Hematopoietic multipotent progenitor cell treated with erythropoietin and hydrocortisone succinate and interleukin-3 and kit ligand, for 4 days (in vitro differentiated cells): ENCODE measurements at regions not wholly inside any gene's neighbourhood (a gene's known extent, or its start where the extent isn't known, plus 50 kb on each side); places are given as distances from the start of the nearest gene placed in this dataset.

ENCODE experiments used
- DNase-seq: peaks from one replicate; pipeline ENCODE4 v3.0.0-alpha.2; 2015

DNA sequence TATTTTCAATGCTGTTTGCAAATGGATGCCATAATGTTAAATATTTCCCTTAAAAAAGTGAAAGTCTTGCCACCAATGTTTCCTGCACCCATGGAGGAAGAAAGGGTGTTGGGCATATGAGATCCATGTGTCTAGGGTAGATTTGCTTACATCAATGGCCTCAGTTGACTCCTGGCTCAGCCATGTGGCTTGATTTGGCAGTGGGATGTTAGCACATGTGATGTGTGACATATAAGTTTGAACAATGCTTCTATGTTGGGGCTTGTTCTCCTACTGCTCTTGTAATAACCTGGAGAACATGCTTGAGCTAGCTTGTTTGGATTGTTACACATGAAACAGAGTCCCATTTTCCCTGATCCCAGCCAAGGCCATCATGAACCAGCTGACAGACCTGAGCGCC, 187.6 kb downstream of the SCP2D1 start:
- no peak for DNase-seq

DNA sequence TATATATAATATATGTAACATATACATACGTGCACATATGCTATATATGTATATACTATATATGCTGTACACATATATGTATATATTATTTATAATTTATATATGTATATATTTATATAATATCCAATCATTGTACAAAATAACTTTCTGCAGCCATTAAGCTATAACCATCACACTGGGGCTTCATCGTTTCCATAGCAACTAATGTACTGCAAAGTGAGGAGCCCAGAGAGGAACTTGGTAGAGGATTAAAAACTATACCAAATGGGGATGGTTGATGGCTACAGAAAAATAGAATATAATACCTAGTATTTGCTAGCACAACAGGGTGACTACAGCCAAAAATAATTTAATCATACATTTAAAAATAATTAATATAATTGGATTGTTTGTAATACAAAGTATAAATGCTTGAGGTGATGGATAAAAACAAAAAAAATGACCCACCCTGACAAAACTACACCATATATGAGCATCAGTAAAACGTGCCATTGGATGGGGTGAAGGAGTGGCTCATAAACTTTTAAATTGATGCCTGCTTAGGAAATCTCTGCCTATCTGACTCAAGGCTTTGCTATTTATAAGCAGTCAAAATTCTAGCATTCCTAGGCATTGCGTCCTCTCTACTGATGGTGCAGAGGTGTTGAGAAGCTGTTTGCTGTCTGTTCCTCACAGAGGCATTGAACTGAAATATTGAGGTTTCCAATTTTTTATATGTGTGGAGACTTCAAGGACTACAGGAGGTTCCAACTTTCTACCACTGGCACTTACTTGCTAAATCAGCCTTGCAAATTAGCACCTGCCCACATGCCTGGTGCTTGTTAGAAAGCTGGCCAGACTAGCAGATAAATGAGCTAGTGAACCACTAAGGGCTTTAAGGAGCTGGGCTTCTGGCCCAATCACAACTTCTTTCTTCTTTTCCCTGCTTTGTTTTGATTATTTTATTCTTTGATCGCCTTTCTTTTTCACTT, 190.1 kb downstream of the SCP2D1 start:
- DNase-seq = no peak

DNA sequence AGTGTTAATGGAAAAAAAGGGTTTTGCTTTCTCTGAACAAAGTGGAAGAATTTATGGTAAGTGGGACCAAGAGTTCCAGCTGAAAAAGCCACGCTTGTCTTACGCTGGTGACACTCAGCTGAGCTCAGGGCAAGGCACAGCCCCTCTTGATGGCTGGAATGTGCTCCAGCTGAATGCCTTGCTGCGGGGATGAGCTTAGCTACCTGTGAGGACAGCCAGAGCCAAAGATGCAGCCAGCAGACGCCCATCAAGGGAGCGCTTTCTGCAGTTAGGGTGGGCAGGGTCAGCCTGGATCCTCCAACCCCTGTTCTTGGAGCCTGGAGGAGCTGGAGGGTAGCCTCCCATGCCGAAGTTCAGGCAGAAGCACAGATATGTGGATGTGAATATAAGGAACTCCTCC, 191.4 kb downstream of the SCP2D1 start:
- no peak for DNase-seq

DNA sequence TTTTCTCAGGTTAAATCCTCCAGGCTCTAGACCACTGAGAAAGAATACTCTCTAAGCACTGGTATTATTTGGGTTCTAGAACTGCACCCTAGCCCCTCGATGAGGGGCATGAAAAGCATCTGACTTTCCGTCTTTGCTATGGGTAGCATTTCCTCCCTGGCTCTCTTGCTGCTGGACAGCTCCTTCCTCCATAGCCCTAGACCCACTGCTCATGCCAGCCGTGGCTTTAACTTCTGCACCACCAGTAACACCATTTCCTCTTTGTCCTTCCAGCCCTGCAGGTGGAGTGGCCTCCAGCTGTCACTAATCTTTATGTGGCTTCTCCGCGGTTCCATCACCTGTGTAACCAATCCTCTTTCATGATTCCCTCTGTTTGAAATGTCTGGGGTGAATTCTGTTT, 194.9 kb downstream of the SCP2D1 start:
- DNase-seq = peak; percentile 8

DNA sequence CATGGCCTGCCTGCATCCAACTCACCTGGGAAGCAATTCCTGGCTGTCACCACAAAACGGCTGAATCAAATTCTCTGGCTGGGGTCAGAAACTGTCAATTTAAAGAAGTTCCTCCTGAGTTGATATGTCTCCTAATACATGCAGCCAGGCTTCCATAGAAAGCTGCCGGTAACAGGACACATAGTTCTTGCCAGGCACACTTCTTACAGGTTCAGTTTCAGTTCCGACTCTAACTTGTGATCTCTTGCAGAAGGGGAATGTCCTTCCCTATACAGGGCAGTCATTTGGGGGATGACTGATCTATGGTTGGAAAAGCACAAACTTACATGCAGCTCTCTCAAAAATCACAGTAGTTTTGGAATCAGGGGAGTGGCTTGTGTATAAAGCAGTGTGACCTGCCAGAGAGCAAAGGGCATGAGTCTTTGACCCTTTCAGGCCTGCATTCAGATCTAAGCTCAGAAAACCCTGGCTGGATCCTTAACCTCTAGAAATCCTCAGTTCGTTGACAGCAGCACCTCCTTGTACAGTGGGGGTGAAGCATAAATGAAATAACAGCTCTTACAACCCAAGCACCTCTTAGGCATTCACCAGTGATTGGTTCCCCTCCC, 195.6 kb downstream of the SCP2D1 start:
- no peak for DNase-seq

DNA sequence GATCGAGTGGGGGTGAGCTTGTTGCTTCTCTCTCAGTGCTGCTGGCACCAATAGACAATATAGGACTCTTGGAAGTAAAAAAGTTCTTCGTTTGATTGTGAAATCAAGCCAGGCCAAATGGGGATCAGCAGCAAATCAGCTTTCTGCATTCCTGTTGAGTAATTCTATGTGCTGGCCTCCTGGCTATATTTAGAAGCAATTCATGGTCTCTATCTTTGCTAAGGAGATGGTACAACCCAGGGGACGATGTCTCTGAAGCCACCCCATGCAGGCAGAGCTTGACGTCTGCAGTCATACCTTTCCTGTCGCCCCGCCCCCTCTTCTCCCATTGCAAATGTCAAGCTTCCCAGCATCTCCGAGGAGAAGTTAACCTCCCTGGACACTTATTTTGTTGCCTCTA, 199.1 kb downstream of the SCP2D1 start:
- peak; percentile 3 for DNase-seq

DNA sequence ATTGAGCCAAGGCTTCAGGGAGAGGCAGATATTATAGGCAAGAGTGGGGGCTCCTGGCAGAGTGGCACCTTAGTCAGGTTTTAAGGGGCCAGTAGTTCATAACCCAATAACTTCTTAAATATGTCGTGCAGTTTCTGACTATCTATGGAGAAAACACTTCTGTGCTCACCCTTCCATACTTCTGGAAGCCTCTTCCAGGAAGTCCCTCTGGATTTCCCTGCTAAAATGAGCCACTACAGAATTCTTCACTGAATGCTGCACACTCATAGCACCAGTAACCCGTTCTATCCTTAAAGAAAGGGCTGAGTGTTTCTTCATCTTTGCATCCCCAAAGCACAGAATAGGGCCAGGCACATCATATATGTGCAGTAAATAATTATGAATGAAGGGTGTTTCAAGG, 198.5 kb upstream of the SLC24A3 start:
- no peak for DNase-seq

DNA sequence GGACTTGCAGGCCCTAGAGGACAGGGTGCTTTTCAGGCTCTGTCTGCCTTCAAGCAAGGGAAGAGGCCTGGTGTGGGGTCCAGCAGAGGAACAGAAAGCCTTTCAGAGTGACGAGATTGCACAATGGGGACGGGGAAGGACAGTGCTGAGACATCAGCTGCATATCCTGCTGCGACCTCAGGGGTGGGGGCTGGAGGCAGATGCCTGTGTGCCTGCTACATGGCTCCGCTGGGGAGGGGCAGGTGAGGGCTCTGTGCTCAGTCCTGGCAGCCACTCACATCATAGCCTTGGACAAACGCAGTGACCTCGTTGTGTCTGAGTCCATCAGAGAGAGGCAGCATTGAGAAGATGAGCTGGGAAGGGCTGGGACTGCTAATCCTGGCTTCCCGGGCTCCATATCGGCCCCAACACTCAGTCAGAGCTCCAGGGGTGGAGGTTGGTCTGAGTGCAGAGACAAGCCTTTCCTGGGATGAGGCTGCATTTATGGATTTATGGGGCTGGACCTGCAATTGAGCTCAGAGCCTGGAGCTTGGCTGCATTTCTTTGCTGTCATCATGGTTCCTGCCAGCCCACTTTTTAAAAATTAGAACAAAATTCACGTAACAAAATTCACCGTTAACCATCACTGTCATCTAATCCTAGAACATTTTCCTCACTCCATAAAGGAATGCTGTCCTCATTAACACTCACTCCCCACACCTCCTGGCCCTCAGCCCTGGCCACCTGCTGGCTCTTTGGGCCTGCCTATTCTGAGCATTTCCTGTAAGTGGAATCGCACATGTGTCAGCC, 196.9 kb upstream of the SLC24A3 start:
- peak; percentile 6 for DNase-seq

DNA sequence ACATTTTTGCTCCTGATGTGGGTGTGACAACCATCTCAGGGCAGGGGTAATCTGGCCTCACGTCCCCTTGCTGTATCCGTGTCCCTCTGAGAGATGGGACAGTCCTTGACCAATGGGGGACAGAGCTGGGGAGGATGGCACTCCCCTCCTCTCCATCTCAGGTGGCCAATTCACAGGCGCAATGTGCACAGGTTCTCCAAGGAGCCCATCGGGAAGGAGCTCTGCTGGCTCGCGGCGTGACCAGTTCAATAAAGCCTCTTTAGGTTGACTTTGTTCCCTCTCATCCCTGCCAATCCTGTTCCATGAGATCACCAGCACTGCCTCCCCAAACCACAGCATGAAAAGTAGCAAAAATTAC, 196.3 kb upstream of the SLC24A3 start:
- no peak for DNase-seq

DNA sequence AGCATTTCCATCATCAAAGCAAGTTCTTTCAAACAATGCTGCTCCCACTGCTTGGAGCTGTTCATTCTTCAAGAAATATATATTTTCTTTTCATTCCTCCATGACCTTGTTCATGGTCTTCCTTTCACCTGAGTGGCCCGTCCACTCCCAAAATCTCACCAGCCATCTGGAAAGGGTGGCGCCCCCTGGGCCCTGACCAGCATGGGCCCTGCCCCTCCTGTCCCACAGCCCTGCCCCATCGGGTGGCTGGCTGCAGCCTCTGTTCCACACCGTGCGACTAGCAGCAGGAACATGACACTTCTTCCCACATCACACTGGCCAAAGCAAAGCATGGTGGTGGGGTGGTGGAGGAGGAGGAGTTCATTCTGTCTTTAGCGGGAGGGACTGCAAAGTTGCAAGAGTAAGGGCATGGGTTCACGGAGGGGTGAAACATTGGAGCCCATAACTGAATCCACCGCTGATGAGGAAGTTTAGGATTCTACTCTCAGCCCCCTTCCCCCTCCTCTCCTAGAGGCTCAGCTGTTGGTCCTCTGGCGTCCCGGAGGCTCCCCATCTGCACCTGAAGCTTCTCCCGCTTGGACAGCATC, 195.2 kb upstream of the SLC24A3 start:
- DNase-seq = no peak

DNA sequence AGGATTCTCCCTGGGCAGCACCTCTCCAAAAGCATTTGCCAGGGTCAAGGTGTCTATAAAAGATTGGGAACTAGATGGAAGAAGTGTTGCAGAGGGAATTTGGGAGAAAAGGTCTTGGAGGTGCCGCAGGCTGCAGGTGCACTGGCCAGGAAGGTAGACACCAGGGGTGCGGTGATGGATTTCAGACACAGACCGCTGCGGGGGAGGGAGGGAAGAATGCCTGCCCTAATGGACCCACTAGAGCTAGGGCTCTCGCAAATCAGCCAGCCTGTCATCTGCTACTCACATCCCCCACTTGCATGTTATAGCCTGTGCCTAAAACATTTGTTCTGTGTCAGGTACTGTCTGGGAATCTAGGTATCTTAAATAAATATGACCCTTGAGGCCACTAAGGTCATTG, 193.6 kb upstream of the SLC24A3 start:
- DNase-seq = no peak

DNA sequence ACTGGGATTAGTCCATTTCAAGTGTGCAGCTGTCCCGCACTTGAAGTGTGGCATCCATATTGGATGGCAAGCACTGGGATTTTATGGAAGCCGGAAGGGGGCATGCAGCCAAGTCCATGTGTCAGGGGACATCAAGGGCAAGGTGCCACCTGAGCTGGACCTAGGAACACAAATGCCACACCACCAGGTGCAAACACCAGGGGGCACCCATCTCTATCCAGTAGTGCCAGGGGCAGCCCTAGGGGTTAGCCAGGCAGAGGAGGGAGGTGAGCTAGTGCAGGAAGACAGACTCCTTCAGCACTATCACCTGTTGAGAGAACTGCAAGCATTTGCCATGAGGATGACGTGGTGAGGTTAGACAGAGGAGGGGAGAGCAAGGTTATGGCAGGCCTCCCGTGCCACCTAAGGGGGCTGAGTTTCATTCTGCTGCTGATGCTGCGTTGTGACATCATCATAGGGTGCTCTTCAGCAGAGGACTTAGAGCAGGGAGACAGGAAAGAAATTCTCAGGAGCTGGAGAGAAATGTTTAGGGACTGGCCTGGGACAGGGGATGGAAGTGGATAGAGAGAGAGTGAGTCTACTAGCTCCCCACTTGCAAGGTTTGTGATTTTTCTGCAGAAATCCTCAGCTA, 192.6 kb upstream of the SLC24A3 start:
- DNase-seq = no peak

DNA sequence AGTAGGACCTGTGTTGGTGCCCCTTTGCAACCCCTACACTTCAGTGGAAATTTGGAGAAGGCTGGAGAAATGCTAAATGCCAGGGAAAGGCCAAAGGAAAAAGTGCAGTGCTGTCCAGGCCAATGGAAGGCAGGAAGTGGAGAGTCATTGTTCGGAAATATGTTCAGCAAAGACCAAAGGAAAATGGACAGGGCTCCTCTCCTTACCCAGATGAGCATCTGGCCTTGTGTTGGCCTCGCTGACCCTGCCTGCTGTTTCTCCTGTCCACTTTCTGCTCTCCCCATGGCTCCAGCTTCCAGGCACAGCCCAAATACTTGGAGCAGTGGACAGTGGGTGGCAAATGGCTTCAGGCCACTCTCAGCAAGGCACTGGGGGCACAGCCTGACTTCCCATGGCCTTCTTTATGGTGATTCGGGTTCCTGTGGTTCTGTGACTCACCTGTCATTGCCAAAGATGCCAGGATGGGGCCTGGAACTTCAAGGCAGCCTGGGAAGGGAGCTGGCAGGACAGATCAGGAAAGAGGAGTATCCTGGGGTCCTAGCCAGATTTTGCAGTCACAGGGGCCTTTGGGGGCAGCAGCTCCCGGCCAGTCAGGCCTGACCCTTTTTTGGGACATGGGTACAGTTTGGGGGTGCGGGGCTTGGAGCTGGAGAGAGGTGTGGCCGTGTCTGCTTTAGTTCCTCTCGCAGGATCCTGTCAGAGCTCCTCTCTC, 190.9 kb upstream of the SLC24A3 start:
- no peak for DNase-seq

DNA sequence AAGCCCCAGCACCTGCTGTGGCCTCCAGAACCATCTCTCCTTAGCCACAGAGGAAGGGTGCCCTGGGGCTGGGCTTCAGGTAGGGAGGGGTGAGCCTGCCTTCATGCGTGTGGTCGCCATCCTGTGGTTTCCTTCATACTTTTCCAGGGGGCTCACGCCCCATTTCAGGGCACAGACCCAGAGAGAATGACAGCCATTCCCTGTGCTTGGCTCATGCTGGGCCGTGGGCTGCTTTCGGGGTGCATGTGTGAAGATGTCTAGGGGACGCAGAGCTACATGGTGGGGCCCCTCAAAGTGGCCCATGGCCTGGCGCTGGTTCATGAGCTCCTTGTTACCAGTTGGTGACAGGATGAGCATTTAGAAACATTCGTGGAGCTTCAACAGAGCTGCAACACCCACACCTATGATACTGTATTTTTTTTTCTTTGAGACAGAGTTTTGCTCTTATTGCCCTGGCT, 190.3 kb upstream of the SLC24A3 start:
- DNase-seq = no peak

DNA sequence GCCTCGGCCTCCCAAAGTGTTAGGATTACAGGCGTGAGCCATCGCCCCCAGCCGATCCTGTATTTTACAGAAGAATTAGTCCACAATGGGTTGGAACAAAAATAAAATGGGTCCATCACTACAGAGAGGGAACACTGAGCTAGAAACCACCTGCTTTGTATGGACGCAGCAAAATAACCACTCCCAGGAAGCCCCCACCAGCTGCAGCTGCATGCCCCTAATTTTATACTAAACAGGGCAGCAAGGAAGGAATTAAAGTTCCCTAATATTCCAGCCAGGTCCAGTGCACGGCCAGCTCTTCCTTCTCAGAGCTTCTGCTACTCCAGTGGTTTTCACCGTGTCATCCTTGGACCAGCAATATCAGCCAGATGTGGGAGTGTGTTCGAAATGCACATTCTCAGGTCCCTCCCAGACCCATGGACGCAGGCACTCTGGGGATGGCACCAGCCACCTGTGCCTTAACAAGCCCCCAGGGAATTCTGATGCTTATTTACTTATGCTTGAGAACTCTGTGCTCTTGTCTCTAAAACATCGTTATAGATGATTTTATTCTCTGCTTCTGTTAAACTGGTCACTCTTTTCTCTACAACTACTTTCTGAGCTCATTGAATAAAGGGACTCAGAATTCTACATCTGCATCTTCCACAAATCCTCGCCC, 189.5 kb upstream of the SLC24A3 start:
- DNase-seq = no peak

DNA sequence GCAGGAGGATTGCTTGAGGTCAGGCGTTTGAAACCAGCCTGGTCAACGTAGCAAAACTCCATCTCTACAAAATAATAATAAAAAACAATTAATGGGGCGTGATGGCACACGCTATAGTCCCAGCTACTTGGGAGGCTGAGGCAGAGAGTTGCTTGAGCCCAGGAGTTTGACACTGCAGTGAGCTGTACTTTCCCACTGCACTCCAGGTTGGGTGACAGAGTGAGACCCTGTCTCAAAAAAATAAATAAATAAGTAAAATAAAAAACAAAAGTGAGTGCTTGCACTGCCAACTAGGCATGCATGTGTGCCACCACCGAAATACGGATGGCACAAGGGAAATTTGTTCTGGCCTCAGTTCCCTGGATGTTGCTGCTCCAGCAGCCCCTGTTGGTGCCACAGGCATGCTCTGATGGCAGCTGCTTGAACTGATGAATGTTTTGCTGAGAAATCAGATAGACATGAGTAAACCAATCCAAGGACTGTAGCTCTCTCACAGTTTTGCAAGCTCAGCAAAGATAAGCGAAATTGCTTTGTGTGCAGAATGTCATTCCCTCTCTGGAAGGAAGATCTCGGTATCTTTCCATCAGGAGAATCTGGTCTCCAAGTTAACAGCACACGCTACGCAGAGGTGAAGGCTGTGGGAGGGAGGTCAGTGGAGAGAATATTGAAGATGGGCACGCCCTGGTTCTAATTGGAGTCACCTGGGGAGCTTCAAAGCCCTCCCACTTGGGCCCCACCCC, 188.0 kb upstream of the SLC24A3 start:
- no peak for DNase-seq

DNA sequence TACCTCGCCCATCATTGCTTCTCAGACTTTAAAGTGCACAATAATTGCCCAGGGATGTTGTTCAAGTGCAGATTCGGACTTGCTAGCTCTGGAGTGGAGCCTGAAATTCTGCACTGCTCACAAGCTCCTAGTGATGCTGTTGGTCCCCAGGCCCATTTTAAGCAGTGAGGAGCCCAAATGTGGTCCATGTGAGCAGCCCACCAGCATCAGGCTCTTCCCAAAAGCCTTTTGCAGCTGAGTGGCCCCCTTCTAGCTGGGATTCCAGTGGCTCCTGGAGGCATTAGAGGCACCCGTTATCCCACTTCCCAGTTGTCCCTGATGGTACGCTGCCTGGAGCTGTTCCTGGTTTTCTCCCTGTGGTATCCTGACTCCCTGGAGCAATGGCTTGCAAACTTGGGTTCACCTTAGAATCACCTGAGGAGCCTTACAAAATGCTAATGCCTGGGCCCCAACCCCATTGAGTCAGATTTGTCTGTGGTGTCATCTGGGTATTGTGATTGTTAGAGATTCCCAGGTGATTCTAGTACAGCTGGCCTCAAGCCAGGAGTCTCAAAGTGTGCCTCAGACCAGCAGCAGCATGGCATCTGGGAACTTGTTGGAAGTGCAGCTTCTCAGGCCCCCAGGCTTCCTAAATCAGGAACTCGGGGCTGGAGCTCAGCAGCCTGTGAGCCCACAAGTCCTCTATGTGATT, 186.9 kb upstream of the SLC24A3 start:
- DNase-seq = no peak

DNA sequence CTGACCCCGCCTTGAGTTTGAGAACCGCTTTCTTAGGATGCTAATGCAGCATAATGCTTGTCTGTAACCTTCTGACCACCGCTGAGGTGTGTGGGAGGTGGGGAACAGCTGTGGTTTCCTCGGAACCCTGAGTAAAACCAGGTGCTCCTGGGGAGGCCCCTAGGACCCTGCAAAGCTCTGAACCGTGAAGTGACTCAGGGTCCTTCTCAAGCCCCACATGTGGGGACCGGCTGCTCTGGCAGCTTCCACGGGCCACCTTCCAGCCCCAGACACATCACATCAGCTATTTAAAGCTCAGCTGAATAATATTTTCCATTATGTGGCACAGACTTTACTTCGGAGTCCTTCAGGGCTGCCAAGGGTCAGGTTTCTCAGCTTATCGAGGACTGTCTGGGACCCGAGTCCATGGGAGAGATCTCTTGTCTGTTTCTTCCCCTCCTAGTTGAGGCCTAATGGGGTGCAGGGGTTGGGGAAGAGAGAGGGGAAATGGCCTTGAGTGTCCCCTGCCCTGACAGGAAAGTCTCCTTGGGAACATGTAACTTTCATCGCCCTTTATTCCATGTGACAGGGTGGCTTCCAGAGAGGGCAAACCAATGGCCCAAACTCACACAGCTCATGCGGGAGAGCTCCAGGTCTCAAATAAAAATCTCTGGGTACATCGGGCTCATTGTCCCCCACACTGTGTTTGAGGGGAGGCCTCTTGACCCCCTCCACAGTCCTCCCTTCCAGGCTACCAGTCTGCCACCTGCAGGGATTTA, 186.1 kb upstream of the SLC24A3 start:
- DNase-seq = no peak

DNA sequence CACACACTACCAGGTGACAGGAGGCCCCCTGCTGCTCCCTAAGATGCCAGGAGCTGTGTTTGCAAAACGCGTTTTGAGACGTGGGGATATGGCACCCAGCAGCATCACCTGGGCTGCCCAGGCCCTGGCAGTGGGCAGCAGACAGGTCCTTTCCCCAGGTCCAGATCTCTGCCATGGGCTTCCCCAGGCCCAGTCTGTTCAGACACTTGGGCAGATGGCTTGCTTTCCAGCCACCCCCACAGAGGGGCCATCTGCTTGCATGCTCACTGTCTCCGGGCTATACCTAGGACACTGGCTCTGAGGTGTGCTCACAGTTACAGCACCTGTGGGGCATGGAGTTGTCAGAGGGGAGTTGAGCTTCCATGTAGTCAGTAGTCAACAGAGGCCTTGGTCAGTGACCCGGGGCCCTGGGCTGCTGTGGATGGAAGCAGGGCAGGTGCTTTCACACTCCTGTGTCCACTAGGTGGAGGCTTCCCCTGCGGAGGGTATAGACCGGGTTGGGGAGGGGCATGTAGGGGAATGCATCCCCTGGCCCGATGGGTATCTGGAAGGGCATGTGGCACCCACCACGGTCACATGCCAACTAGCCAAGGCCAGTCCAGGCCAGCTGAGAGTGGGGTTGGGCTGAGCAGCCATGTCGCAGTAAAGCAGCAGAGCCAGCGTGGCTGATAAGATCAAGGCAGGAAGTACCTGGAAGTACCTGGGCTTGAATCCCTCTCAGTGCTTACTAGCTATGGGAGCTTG, 185.4 kb upstream of the SLC24A3 start:
- no peak for DNase-seq
